ENCODE measurements at regions not wholly inside any gene's neighbourhood (a gene's known extent, or its start where the extent isn't known, plus 50 kb on each side); places are given as distances from the start of the nearest gene placed in this dataset.
"Not testable (repeated sequence)": the region's sequence is repeated elsewhere in the genome, so short reads cannot be mapped to it uniquely, and the experiment has no call there.

DNA sequence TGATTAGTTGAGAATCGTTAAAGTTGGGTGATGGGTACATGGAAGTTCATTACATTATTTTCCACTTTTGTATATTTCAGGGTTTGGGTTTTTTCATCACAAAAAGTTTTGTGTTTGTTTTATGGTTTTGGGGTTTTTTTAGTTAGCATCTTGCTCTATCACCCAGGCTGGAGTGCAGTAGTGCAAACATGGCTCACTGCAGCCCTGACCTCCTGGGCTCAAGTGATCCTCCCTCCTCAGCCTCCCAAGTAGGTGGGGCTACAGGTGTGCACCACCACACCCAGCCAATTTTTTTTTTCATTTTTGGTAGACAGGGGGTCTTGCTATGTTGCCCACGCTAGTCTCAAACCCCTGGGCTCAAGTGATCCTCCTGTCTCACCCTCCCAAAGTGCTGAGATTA is 100.1 kb upstream of the CHD2 start:
- H3K36me3 Mint-ChIP-seq (ENCODE audit: low read depth): peaks cover 4% of the 10 kb centered on the region
- H3K4me1 Mint-ChIP-seq (ENCODE audit: low read depth): peaks cover 16% of the 10 kb centered on the region
- no peak for TF ChIP-seq CTCF (IDR thresholded peaks at IDR 0.05)
- no peak overlapping the region for H3K4me3 Mint-ChIP-seq
- DNase-seq (no peak), ATAC-seq (no peak)
- intact Hi-C loops (cut with micrococcal nuclease): no loop called here
- H3K27ac Mint-ChIP-seq: no peak overlapping the region
- CTCF ChIA-PET: interaction anchor here (1.3 to 3.9 kb wide), 2 partner anchors 122 to 235 kb away, joined by 4 to 15 read pairs; no protein-coding TSS in a partner anchor
- POLR2A ChIA-PET: no interaction called here
- no peaks in the 10 kb centered on the region for H3K9me3 Mint-ChIP-seq
- no peaks in the 10 kb centered on the region for H3K27me3 Mint-ChIP-seq

DNA sequence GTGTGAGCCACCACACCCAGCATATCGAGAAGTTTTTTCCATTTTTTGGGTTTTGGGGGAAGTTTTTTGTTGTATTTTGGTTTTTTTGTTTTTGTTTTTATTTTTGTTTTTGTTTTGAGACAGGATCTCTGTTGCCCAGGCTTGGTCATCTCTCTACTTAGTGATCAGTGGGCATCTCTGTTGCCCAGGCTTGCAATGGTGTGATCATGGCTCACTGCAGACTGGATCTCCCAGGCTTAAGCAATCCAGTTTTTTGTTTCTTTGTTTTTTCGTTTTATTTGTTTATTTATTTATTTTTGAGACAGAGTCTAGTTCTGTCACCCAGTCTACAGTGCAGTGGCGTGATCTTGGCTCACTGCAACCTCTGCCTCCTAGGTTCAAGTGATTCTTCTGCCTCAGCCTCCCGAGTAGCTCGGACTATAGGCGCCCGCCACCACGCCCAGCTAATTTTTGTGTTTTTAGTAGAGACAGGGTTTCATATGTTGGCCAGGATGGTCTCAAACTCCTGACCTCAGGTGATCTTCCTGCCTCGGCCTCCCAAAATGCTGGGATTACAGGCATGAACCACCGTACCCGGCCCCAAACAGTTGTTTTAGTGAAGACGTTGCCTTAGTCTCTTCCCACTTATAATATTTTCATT is 99.6 kb upstream of the CHD2 start:
- POLR2A ChIA-PET: interaction anchor here (1.2 kb wide), 1 partner anchor 13 kb away, joined by 3 read pairs; no protein-coding TSS in a partner anchor
- intact Hi-C loops (cut with micrococcal nuclease); H3K27ac Mint-ChIP-seq: not testable (repeated sequence)

GRCh38 chr15:92801056-92801773 is 98.9 kb upstream of the CHD2 start:
- H3K27me3 Mint-ChIP-seq; H3K9me3 Mint-ChIP-seq; H3K36me3 Mint-ChIP-seq (ENCODE audit: low read depth); DNase-seq; H3K27ac Mint-ChIP-seq; intact Hi-C loops (cut with micrococcal nuclease); ATAC-seq; H3K4me3 Mint-ChIP-seq: not testable (repeated sequence)
- CTCF ChIA-PET: interaction anchor here (1.0 to 1.6 kb wide), 4 partner anchors 86 to 287 kb away, joined by 3 to 15 read pairs (median 4); no protein-coding TSS in a partner anchor
- POLR2A ChIA-PET: interaction anchor here (1.2 kb wide), 2 partner anchors 14 to 99 kb away, joined by 3 read pairs; partner anchors contain the start of gene CHD2
- peaks cover 16% of the 10 kb centered on the region for H3K4me1 Mint-ChIP-seq (ENCODE audit: low read depth)

More for the DNA sequence above, 99.6 kb upstream of the CHD2 start:
- not testable (repeated sequence) for H3K4me3 Mint-ChIP-seq; DNase-seq; H3K27me3 Mint-ChIP-seq; ATAC-seq; H3K9me3 Mint-ChIP-seq; H3K36me3 Mint-ChIP-seq (ENCODE audit: low read depth)
- peaks cover 16% of the 10 kb centered on the region for H3K4me1 Mint-ChIP-seq (ENCODE audit: low read depth)
- CTCF ChIA-PET: interaction anchor here (1.0 to 1.6 kb wide), 3 partner anchors 118 to 288 kb away, joined by 4 to 15 read pairs (median 4); no protein-coding TSS in a partner anchor

- H3K27ac Mint-ChIP-seq: no peak overlapping the region
Measured at GRCh38 chr15:92801774-92802464, 98.2 kb upstream of the CHD2 start.

DNA sequence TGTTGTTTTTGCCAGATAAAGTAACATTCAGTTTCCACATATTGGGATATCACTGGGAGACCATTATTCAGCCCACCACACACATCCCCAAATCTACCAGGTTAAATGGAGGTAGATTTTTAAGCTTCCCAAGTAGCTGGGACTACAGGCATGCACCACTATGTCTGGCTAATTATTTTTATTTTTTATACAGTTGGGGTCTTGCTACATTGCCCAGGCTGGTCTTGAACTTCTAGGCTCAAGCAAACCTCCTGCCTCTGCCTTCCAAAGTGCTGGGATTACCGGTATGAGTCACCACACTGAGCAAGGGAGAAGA is 96.6 kb upstream of the CHD2 start:
- ChIA-PET POLR2A (interaction anchor here (1.1 to 1.5 kb wide), 5 partner anchors 19 to 113 kb away, joined by 3 to 9 read pairs (median 4); no protein-coding TSS in a partner anchor), CTCF (interaction anchor here (1.0 to 1.5 kb wide), 2 partner anchors 111 to 114 kb away, joined by 3 to 5 read pairs; no protein-coding TSS in a partner anchor)
- DNase-seq: no peak
- H3K36me3 Mint-ChIP-seq (ENCODE audit: low read depth): peaks cover 8% of the 10 kb centered on the region
- H3K4me1 Mint-ChIP-seq (ENCODE audit: low read depth): peaks cover 24% of the 10 kb centered on the region
- peak overlapping the region; percentile 84 for H3K27ac Mint-ChIP-seq
- no peak for TF ChIP-seq CTCF (IDR thresholded peaks at IDR 0.05)
- H3K9me3 Mint-ChIP-seq: no peaks in the 10 kb centered on the region
- no peak for ATAC-seq
- H3K4me3 Mint-ChIP-seq: no peak overlapping the region
- no peaks in the 10 kb centered on the region for H3K27me3 Mint-ChIP-seq
- intact Hi-C loops (cut with micrococcal nuclease): no loop called here

More at GRCh38 chr15:92801774-92802464, 98.2 kb upstream of the CHD2 start:
- POLR2A ChIA-PET: interaction anchor here (1.2 kb wide), 2 partner anchors 15 to 98 kb away, joined by 3 read pairs; partner anchors contain the start of gene CHD2
- Mint-ChIP-seq H3K4me1 (ENCODE audit: low read depth) (peaks cover 18% of the 10 kb centered on the region), H3K9me3 (no peaks in the 10 kb centered on the region), H3K4me3 (no peak overlapping the region), H3K27me3 (no peaks in the 10 kb centered on the region), H3K36me3 (ENCODE audit: low read depth) (peaks cover 4% of the 10 kb centered on the region)
- intact Hi-C loops (cut with micrococcal nuclease): no loop called here
- no peak for ATAC-seq
- DNase-seq: no peak
- TF ChIP-seq CTCF (IDR thresholded peaks at IDR 0.05): no peak
- CTCF ChIA-PET: interaction anchor here (0.8 to 1.6 kb wide), 4 partner anchors 87 to 286 kb away, joined by 3 to 15 read pairs (median 4); no protein-coding TSS in a partner anchor
